HepG2 (cell line): ENCODE measurements at regions not wholly inside any gene's neighbourhood (a gene's known extent, or its start where the extent isn't known, plus 50 kb on each side); places are given as distances from the start of the nearest gene placed in this dataset.

Experiments
- ATAC-seq: fragments of 200-7000 bp; cut with Tn5 transposase; 3 replicates; pipeline ENCODE4 v1.9.1; 2020; ENCODE audit warnings: mild to moderate bottlenecking, moderate library complexity
- BruUV-seq: library from RNA; stranded (reverse); fragments of 400-500 nt; replicated peaks from 2 replicates; lab custom pipeline; 2021; lab: Mats Ljungman, UMichigan
- CTCF ChIA-PET: fragments of 300-600 bp; formaldehyde crosslinking; extraction: SDS; loops from one replicate; lab custom pipeline; 2021; ENCODE audit warnings: low total read pairs, inconsistent platforms, low intra/inter-chr PET ratio; lab: Yijun Ruan, JAX
- POLR2A ChIA-PET: fragments of 350-600 bp; sonication (Branson Sonifier 250); formaldehyde crosslinking; loops from one replicate; lab custom pipeline; 2020; ENCODE audit warnings: antibody characterized with exemption, inconsistent platforms; lab: Yijun Ruan, JAX
- DNase-seq: peaks from one replicate; pipeline ENCODE4 v3.0.0-alpha.2; 2015; ENCODE audit warnings: low spot score
- FAIRE-seq: peaks from 3 replicates; lab custom pipeline; 2011; peaks lifted over from hg19 to GRCh38; lab: Jason Lieb, UNC
- H2AFZ ChIP-seq: one replicate; pipeline ENCODE4 v1.6.1; 2011; ENCODE audit warnings: low read length, inconsistent platforms
- H3K27ac ChIP-seq: fragments of 300-600 bp; 3 replicates; pipeline ENCODE4 v1.8.0; 2011; ENCODE audit warnings: mixed run types, mild to moderate bottlenecking, mixed read lengths, low read length, inconsistent platforms; ENCODE audit not compliant: insufficient read depth; ENCODE audit errors: extremely low read length
- H3K27me3 ChIP-seq, 2 experiments: fragments of 200-600 bp in 1 of 2; 2 replicates in 1 of 2; 3 replicates in 1 of 2; pipeline versions ENCODE4 v1.6.0 to v1.8.0; 2011; ENCODE audit warnings: low read length in 2 of 2, mild to moderate bottlenecking in 2 of 2, moderate library complexity in 2 of 2, inconsistent platforms in 1 of 2; ENCODE audit not compliant: insufficient read depth in 2 of 2, control insufficient read depth in 1 of 2
- H3K36me3 ChIP-seq, 2 experiments: fragments of 200-600 bp in 1 of 2; replicated peaks in 1 of 2; 2 replicates in 1 of 2; 3 replicates in 1 of 2; pipeline versions ENCODE4 v1.5.1 to v1.8.0; 2011; ENCODE audit warnings: low read length in 2 of 2, inconsistent platforms in 1 of 2; ENCODE audit not compliant: insufficient read depth in 2 of 2, control insufficient read depth in 1 of 2
- H3K4me1 ChIP-seq: 2 replicates; pipeline ENCODE4 v1.5.1; 2012; ENCODE audit warnings: low read length, inconsistent platforms; ENCODE audit not compliant: insufficient read depth
- H3K4me2 ChIP-seq: 2 replicates; pipeline ENCODE4 v1.6.0; 2011; ENCODE audit warnings: low read depth, low read length, inconsistent platforms
- H3K4me3 ChIP-seq, 3 experiments: fragments of 200-600 bp in 1 of 3; sonication (generic), shearing (Covaris generic) in 1 of 3; replicated peaks in 1 of 3; 2 replicates each; pipeline ENCODE4 v1.5.1; 2011 to 2016; ENCODE audit warnings: low read length in 3 of 3, inconsistent platforms in 2 of 3, low read depth in 2 of 3, mild to moderate bottlenecking in 2 of 3, control low read depth in 1 of 3, mixed read lengths in 1 of 3; ENCODE audit not compliant: insufficient read depth in 1 of 3
- H3K79me2 ChIP-seq: one replicate; pipeline ENCODE4 v1.6.1; 2011; ENCODE audit warnings: low read length, inconsistent platforms; ENCODE audit not compliant: insufficient read depth
- H3K9ac ChIP-seq: 2 replicates; pipeline ENCODE4 v1.6.0; 2011; ENCODE audit warnings: mild to moderate bottlenecking, low read depth, low read length, inconsistent platforms; ENCODE audit not compliant: insufficient read depth
- H3K9me3 ChIP-seq: 2 replicates; pipeline ENCODE4 v1.5.1; 2012; ENCODE audit warnings: mild to moderate bottlenecking, low read length
- H4K20me1 ChIP-seq: 2 replicates; pipeline ENCODE4 v1.6.0; 2011; ENCODE audit warnings: inconsistent platforms, mild to moderate bottlenecking, low read length, moderate library complexity; ENCODE audit not compliant: insufficient read depth
- AFF4 ChIP-seq: sonication (generic); formaldehyde crosslinking; IDR thresholded peaks from 2 replicates; pipeline ENCODE4 v1.4.0; 2020; ENCODE audit warnings: missing genetic modification reagents
- AGO1 ChIP-seq: fragments of 200-400 bp; formaldehyde crosslinking; IDR thresholded peaks from 2 replicates; pipeline ENCODE4 v1.6.1; 2017; ENCODE audit warnings: mild to moderate bottlenecking, low read depth, low read length, moderate library complexity; ENCODE audit not compliant: poor library complexity, severe bottlenecking
- ATF4 ChIP-seq, 2 experiments: fragments of 450-650 bp in 1 of 2; sonication (generic) in 1 of 2; formaldehyde crosslinking; IDR thresholded peaks; 2 replicates each; pipeline versions ENCODE4 v1.5.0 to v1.8.0; 2020 to 2022; ENCODE audit warnings: mild to moderate bottlenecking in 1 of 2, missing genetic modification reagents in 1 of 2
- BRCA1 ChIP-seq: sonication (generic); formaldehyde crosslinking; IDR thresholded peaks from 2 replicates; pipeline ENCODE4 v1.4.0; 2020; ENCODE audit warnings: missing genetic modification reagents
- CEBPB ChIP-seq: IDR thresholded peaks from 2 replicates; pipeline ENCODE4 v1.6.1; 2011; ENCODE audit warnings: low read depth, low read length, improper control_type of control experiment, borderline replicate concordance
- FOXC1 ChIP-seq: sonication (generic); formaldehyde crosslinking; IDR thresholded peaks from 2 replicates; pipeline ENCODE4 v1.8.0; 2022; ENCODE audit warnings: mild to moderate bottlenecking, missing genetic modification reagents, borderline replicate concordance
- PCBP1 ChIP-seq: fragments of 200-400 bp; formaldehyde crosslinking; IDR thresholded peaks from 2 replicates; pipeline ENCODE4 v1.6.1; 2017; ENCODE audit warnings: mild to moderate bottlenecking, low read depth, low read length, borderline replicate concordance
- SOX5 ChIP-seq: IDR thresholded peaks from 2 replicates; pipeline ENCODE4 v1.6.1; 2016; ENCODE audit warnings: borderline replicate concordance
- ZFP90 ChIP-seq: sonication (generic); formaldehyde crosslinking; IDR thresholded peaks from 2 replicates; pipeline ENCODE4 v1.8.0; 2022; ENCODE audit warnings: missing genetic modification reagents, mild to moderate bottlenecking, inconsistent platforms, borderline replicate concordance
- ZNF101 ChIP-seq: sonication (generic); formaldehyde crosslinking; IDR thresholded peaks from 2 replicates; pipeline ENCODE4 v1.4.0; 2020; ENCODE audit warnings: mild to moderate bottlenecking, low read depth, missing genetic modification reagents, borderline replicate concordance
- WGBS: methylation state at CpG from one replicate; pipeline ENCODE4 v1.1.6; 2017; ENCODE audit warnings: low lambda C conversion rate; 5-methylcytosine and 5-hydroxymethylcytosine counted together
- in situ Hi-C: cut with HindIII; loops from 2 replicates; pipeline ENCODE4 v1.10.0; 2017; ENCODE audit warnings: low pct_unique_long_range_greater_than_20kb; ENCODE audit not compliant: extremely low pct_ligation_motif_present
- intact Hi-C: fragments of 100-400 bp; cut with micrococcal nuclease; formaldehyde crosslinking; loops from one replicate; pipeline ENCODE4 v1.10.0; 2022; ENCODE audit not compliant: unreplicated experiment
- TF ChIP-seq, protein P1 (sequence below): sonication (generic); formaldehyde crosslinking; IDR thresholded peaks from 2 replicates; pipeline ENCODE4 v1.8.1; 2022; ENCODE audit warnings: mild to moderate bottlenecking, missing genetic modification reagents

GRCh38 chr4:140252742-140253555 lies 99.0 kb upstream of the MAML3 start:
- FAIRE-seq (no peak), ATAC-seq (peak; percentile 90), DNase-seq (no peak)
- H3K79me2 ChIP-seq = no peaks in the 10 kb centered on the region
- H3K4me3 ChIP-seq = peak overlapping the region; percentile 38 to 67 (median 50); a peak in 5 of 6 replicates
- H2AFZ ChIP-seq = no peak overlapping the region
- H3K4me1 ChIP-seq = peaks cover 43% of the 10 kb centered on the region
- H4K20me1 ChIP-seq = no peaks in the 10 kb centered on the region
- H3K27ac ChIP-seq = no peak overlapping the region
- ChIA-PET POLR2A (no interaction called here), CTCF (interaction anchor here (0.6 to 2.9 kb wide), 3 partner anchors 201 to 650 kb away, joined by 3 to 18 read pairs (median 5); no protein-coding TSS in a partner anchor)
- no peaks in the 10 kb centered on the region for H3K9me3 ChIP-seq
- H3K9ac ChIP-seq = 0 out of 2 replicates have a peak overlapping the region, but pooled peaks have one; percentile 24
- WGBS = 2% methylated on average over 25 of the region's 72 CpGs
- H3K27me3 ChIP-seq = peaks cover 2 to 8% of the 10 kb centered on the region in 2 experiments; a peak in 2 of 5 replicates
- intact Hi-C loops (loop anchor here (1.0 to 2.0 kb wide), 4 partner anchors 99 to 598 kb away; partner anchors contain the start of gene MAML3), in situ Hi-C loops (loop anchor here (5.0 kb wide), 3 partner anchors 101 to 596 kb away; partner anchors contain the start of gene MAML3)
- H3K36me3 ChIP-seq = no peaks in the 10 kb centered on the region
- H3K4me2 ChIP-seq = peak overlapping the region; percentile 67
- no TSS peak for BruUV-seq
- TF ChIP-seq ZNF101 (CRISPR knock-in tag) (no peak), FOXC1 (CRISPR knock-in tag) (no peak), PCBP1 (0 out of 2 replicates have a peak, but pooled peaks have one; percentile 16), ZFP90 (CRISPR knock-in tag) (no peak), CEBPB (no peak), ATF4 (CRISPR knock-in tag; IDR thresholded peaks at IDR 0.05) (no peak), BRCA1 (no peak), AFF4 (no peak), SOX5 (peak; percentile 52; the same call in 1 of the 2 replicates), AGO1 (no peak)
- TF ChIP-seq, protein P1, sequence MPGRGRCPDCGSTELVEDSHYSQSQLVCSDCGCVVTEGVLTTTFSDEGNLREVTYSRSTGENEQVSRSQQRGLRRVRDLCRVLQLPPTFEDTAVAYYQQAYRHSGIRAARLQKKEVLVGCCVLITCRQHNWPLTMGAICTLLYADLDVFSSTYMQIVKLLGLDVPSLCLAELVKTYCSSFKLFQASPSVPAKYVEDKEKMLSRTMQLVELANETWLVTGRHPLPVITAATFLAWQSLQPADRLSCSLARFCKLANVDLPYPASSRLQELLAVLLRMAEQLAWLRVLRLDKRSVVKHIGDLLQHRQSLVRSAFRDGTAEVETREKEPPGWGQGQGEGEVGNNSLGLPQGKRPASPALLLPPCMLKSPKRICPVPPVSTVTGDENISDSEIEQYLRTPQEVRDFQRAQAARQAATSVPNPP (CRISPR knock-in tag) = no peak
